DOHH2 (cell line): ENCODE measurements at regions not wholly inside any gene's neighbourhood (a gene's known extent, or its start where the extent isn't known, plus 50 kb on each side); places are given as distances from the start of the nearest gene placed in this dataset.
"Not testable (repeated sequence)": the region's sequence is repeated elsewhere in the genome, so short reads cannot be mapped to it uniquely, and the experiment has no call there.

ENCODE experiments used
- H3F3A ChIP-seq: fragments of 200-600 bp; sonication (generic), shearing (Covaris generic); 2 replicates; pipeline ENCODE4 v1.6.0; 2016; ENCODE audit warnings: antibody characterized with exemption, mild to moderate bottlenecking; ENCODE audit not compliant: control insufficient read depth, insufficient read depth
- H3K27ac ChIP-seq: fragments of 200-600 bp; sonication (generic); 2 replicates; pipeline ENCODE4 v1.5.1; 2014; ENCODE audit warnings: low read depth, mild to moderate bottlenecking, low read length, moderate library complexity
- H3K27me3 ChIP-seq: fragments of 200-600 bp; sonication (generic); 2 replicates; pipeline ENCODE4 v1.6.1; 2014; ENCODE audit warnings: mild to moderate bottlenecking, low read length, mixed read lengths; ENCODE audit not compliant: control insufficient read depth
- H3K36me3 ChIP-seq: fragments of 200-600 bp; sonication (generic); 2 replicates; pipeline ENCODE4 v1.6.1; 2014; ENCODE audit warnings: mild to moderate bottlenecking, low read length, moderate library complexity, mixed read lengths; ENCODE audit not compliant: control insufficient read depth
- H3K4me1 ChIP-seq: fragments of 200-600 bp; sonication (generic); 2 replicates; pipeline ENCODE4 v1.6.1; 2014; ENCODE audit warnings: mild to moderate bottlenecking, low read length, mixed read lengths; ENCODE audit not compliant: control insufficient read depth
- H3K4me2 ChIP-seq: fragments of 200-600 bp; sonication (generic); 2 replicates; pipeline ENCODE4 v1.6.0; 2014; ENCODE audit warnings: mild to moderate bottlenecking, low read length, moderate library complexity
- H3K4me3 ChIP-seq: fragments of 200-600 bp; sonication (generic); 2 replicates; pipeline ENCODE4 v1.5.1; 2014; ENCODE audit warnings: mild to moderate bottlenecking, low read length, mixed read lengths
- H3K79me2 ChIP-seq: fragments of 200-600 bp; sonication (generic); 2 replicates; pipeline ENCODE4 v1.6.1; 2014; ENCODE audit warnings: mild to moderate bottlenecking, low read length, mixed read lengths; ENCODE audit not compliant: control insufficient read depth
- H3K9me2 ChIP-seq: fragments of 200-600 bp; sonication (generic); replicated peaks from 2 replicates; pipeline ENCODE4 v1.6.1; 2014; ENCODE audit warnings: mild to moderate bottlenecking, low read length, mixed read lengths; ENCODE audit not compliant: control insufficient read depth
- H3K9me3 ChIP-seq: fragments of 200-600 bp; sonication (generic); 2 replicates; pipeline ENCODE4 v1.6.1; 2014; ENCODE audit warnings: antibody characterized with exemption, low read length, mixed read lengths; ENCODE audit not compliant: control insufficient read depth, insufficient read depth
- H4K20me1 ChIP-seq: fragments of 200-600 bp; sonication (generic); 2 replicates; pipeline ENCODE4 v1.6.0; 2014; ENCODE audit warnings: low read depth, mild to moderate bottlenecking, antibody characterized with exemption, low read length, moderate library complexity; ENCODE audit not compliant: control insufficient read depth, insufficient read depth
- EZH2phosphoT487 ChIP-seq: fragments of 200-600 bp; sonication (generic); IDR thresholded peaks from 2 replicates; pipeline ENCODE4 v1.6.1; 2017; ENCODE audit warnings: borderline replicate concordance, mild to moderate bottlenecking, antibody characterized with exemption, low read length, moderate library complexity, mixed read lengths
- TF ChIP-seq, protein P1 (sequence below): fragments of 200-600 bp; sonication (generic); IDR thresholded peaks from one replicate; pipeline ENCODE4 v1.5.1; 2014; ENCODE audit warnings: antibody characterized with exemption, mild to moderate bottlenecking, low read depth, low read length; ENCODE audit not compliant: poor library complexity, severe bottlenecking

DNA sequence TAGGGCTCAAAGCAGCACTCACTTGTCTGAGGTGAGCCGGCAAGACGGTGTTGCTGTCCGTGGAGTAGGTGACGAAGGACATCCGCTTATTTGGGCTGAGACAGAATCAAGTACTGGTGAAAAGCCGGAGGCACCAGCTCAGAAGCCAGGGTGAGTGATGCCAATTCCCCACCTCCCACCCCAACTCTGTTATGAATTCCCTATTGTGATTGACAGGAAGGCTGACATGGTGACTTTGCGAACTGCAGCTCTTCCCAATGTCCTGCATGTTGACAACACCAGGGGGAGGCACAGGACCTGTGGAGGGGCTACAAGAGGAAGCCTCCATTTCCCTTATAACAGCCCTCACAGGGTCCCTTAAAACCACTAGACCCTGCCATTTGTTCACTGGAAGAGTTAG lies 52.3 kb upstream of the MSMB start:
- H3F3A ChIP-seq = no peaks in the 10 kb centered on the region
- H3K36me3 ChIP-seq = no peaks in the 10 kb centered on the region
- H3K4me2 ChIP-seq = no peak overlapping the region
- no peak overlapping the region for H3K27ac ChIP-seq
- H3K4me3 ChIP-seq = no peak overlapping the region
- no peaks in the 10 kb centered on the region for H3K9me3 ChIP-seq
- H3K79me2 ChIP-seq = no peaks in the 10 kb centered on the region
- TF ChIP-seq, protein P1, sequence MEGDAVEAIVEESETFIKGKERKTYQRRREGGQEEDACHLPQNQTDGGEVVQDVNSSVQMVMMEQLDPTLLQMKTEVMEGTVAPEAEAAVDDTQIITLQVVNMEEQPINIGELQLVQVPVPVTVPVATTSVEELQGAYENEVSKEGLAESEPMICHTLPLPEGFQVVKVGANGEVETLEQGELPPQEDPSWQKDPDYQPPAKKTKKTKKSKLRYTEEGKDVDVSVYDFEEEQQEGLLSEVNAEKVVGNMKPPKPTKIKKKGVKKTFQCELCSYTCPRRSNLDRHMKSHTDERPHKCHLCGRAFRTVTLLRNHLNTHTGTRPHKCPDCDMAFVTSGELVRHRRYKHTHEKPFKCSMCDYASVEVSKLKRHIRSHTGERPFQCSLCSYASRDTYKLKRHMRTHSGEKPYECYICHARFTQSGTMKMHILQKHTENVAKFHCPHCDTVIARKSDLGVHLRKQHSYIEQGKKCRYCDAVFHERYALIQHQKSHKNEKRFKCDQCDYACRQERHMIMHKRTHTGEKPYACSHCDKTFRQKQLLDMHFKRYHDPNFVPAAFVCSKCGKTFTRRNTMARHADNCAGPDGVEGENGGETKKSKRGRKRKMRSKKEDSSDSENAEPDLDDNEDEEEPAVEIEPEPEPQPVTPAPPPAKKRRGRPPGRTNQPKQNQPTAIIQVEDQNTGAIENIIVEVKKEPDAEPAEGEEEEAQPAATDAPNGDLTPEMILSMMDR = no peak
- no peak for TF ChIP-seq EZH2phosphoT487
- no peaks in the 10 kb centered on the region for H3K27me3 ChIP-seq
- H3K4me1 ChIP-seq = peaks cover 7% of the 10 kb centered on the region
- H4K20me1 ChIP-seq = no peaks in the 10 kb centered on the region
- no peaks in the 10 kb centered on the region for H3K9me2 ChIP-seq

DNA sequence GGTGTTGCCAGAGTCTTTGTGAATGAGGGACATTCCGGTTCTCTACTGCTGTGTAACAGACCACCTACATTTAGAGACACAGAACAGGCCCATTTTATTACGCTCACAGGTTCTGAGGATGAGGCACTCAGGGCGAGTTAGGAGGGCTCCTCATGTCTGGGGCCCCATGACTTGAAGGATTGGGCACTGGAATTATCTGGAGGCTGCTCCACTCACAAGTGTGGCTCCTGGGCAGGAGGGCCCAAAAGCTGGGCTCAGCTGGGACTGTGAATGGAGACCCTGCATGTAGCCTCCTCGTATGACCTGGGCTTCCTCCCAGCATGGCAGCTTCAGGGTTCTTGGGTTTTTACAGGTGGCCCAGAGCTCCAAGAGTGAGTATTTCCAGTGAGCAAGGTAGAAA lies 52.9 kb upstream of the MSMB start:
- H3K9me2 ChIP-seq, H3K4me1 ChIP-seq, H3K4me2 ChIP-seq, H3K27me3 ChIP-seq, H3F3A ChIP-seq, H3K9me3 ChIP-seq, H3K27ac ChIP-seq, H4K20me1 ChIP-seq, H3K36me3 ChIP-seq, H3K4me3 ChIP-seq, H3K79me2 ChIP-seq: not testable (repeated sequence)

DNA sequence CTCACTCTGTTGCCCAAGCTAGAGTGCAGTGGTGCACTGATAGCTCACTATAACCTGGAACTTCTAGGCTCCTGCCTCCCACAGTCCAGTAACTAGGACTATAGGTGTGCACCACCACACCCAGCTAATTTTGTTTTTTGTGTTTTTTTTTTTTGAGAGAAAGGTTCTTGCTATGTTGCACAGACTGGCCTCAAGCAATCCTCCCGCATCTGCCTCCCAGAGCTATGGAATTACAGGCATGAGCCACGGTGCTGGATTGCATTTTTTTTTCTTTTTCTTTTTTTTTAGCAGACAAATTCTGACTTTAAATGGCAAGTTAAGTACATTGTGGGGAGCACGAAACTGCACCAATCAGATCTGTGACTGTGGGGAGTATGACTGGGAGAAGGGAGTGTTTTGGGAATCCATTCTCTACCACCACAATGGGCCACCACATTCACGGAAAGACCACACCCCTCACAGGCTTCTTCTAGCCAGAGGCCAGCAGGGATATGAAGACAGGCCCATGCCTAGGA lies 58.1 kb upstream of the MSMB start:
- Histone ChIP-seq H3K9me3 (no peaks in the 10 kb centered on the region), H4K20me1 (no peaks in the 10 kb centered on the region), H3K4me3 (no peak overlapping the region), H3K27ac (no peak overlapping the region), H3K4me2 (no peak overlapping the region), H3K36me3 (no peaks in the 10 kb centered on the region), H3F3A (no peaks in the 10 kb centered on the region), H3K4me1 (peaks cover 3% of the 10 kb centered on the region; the same call in 1 of the 2 replicates), H3K27me3 (peaks cover 16% of the 10 kb centered on the region), H3K9me2 (no peaks in the 10 kb centered on the region), H3K79me2 (no peaks in the 10 kb centered on the region)
- TF ChIP-seq, protein P1 = no peak
- TF ChIP-seq EZH2phosphoT487 = no peak

DNA sequence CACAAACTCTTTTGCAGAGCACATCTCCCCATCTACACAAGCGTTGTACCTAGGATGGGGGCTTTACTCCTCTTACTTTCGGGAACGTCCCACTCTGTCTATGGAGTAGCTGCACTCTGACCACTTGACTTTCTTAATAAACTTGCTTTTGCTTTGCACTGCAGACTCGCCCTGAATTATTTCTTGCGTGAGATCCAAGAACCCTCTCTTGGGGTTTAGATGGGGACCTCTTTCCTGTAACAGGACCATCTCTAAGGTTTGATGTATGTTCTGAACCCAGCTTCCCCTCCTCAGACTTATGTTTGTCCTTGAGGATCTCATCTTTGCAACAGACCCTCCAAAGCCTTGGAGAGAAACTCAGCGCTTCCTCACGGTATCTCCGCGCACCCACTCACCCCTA lies 59.3 kb upstream of the MSMB start:
- H3K27me3 ChIP-seq = peaks cover 16% of the 10 kb centered on the region
- H3F3A ChIP-seq, H3K9me3 ChIP-seq, H4K20me1 ChIP-seq, H3K79me2 ChIP-seq, H3K4me2 ChIP-seq, H3K9me2 ChIP-seq, H3K4me1 ChIP-seq, H3K36me3 ChIP-seq, H3K27ac ChIP-seq, H3K4me3 ChIP-seq: not testable (repeated sequence)

DNA sequence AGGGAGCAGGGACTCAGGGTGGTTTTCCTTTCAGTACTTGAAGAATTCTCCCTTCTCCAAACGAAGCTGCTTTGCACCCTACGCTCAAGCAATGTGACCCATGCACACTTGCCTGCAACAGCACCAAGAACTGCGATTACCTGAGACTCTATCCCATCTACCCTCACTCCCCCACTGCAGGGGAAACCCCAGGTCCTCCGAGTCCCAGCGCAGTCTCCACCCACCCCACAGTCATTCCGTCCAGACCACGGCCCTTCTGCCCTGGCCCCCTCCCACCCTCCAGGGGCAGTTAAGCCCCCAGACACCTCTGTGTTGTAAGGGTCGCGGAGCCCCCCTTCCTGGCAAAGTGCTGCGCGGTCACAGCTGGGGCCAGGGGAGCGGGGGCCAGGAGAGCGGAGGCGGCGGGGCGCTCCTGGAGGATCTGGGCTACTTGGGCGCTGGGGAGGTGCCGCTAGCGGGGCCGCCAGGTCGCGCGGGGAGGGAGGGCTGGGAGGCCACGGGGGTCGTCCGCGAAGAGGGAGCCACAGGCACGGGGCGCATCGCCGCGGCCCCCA lies 59.9 kb upstream of the MSMB start:
- H3K9me3 ChIP-seq, H3F3A ChIP-seq, H3K79me2 ChIP-seq, H3K9me2 ChIP-seq, H3K36me3 ChIP-seq, H3K27ac ChIP-seq, H3K4me1 ChIP-seq, H4K20me1 ChIP-seq: not testable (repeated sequence)
- Histone ChIP-seq H3K4me2 (peak overlapping the region; percentile 61), H3K4me3 (peak overlapping the region; percentile 45; the same call in 1 of the 2 replicates), H3K27me3 (peaks cover 16% of the 10 kb centered on the region)
